Activated effector memory CD4-positive, alpha-beta T cell treated with anti-CD3 and anti-CD28 coated beads, Interleukin-2, amount 50 U/mL, for 16 hours (primary cell): ENCODE measurements at regions not wholly inside any gene's neighbourhood (a gene's known extent, or its start where the extent isn't known, plus 50 kb on each side); places are given as distances from the start of the nearest gene placed in this dataset.

Experiments used
- DNase-seq: peaks from one replicate; pipeline ENCODE4 v3.0.0-alpha.2; 2020

DNA sequence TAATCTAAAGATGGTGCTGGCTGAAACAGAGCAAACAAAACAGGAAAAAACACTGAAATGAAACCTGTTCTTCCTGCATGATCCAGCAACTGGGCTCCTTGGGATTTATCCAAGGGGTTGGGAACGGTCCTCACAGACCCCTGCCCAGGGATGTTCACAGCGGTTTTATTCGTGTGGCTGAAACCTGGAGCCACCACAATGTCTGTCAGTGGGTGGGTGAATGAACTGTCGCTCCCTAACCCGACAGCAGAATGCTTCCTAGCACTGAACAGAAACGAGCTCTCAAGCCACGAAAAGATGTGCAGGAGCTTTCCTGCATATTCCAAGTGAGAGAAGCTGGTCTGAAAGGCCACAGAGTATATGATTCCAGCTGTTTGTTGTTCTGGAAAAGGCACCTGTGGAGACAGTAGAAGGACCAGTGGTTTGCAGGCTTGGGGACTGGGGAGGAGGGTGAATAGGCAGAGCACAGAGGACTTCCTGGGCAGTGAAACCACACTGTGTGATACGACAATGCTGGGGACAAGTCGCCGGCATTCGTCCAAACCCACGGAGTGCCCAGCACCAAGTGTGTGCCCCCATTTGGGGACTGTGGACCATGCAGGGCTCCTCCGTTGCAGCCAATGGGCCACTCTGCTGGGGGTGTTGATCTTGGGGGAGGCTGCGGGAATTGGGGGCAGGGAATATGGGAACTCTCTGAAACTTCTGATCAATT, 73.9 kb downstream of the TEX29 start:
- peak; percentile 22 for DNase-seq

DNA sequence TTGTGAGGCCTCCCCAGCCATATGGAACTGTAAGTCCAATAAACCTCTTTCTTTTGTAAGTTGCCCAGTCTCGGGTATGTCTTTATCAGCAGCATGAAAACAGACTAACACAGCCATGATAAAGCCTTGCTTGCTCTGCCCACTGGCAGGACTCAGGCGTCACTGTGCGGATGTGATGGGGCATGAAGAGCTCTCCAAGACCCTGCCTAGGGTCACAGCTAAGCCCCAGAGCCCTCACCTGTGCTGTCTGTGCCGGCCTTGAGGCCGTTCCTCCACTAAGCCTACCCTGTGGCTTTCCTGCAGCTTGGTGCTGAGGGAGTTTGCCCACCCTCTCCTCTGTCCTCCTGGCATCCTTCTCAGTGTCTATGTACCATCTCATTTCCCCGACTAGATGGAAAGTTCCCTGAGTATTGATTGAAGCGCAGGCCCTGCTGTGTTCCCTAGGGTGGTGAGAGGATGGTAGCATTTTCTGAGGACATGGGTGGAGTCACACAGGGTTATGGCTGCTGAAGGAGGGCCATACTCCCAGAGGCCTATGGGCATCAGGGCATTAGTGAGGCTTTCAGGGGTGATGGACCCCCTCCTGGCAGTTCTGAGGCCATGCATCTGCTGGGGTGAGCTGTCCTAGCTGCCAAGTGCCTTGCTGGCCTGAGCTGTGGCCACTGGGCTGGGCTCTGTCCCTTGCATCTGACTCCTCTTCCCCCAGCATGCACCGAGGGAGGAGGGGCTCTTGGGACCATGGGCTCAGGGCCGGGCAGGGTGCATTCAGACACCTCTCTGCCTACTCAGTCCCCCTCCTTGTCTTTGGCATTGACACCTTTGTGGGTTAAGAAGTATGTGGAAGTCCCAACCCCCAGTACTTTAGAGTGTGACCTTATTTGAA, 75.3 kb downstream of the TEX29 start:
- DNase-seq = peak; percentile 57

DNA sequence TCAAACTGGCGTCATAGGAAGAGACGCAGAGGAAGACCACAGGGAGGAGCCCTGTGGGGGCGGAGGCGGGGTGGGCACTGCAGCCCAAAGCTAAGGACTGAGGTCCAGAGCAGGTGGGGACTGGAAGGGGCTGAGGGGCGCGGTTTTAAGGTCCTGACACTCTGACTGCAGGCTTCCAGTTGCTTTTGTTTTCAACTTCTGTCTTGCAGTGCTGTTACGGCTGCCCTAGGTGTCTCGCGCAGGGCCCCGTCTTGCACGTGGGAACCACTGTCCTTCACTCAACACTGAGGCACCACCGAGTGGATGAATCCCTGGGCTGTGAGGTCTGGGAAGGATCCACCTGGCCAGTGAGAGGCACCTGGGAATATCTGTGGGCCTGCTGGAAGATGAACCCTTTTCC, 76.0 kb downstream of the TEX29 start:
- no peak for DNase-seq

DNA sequence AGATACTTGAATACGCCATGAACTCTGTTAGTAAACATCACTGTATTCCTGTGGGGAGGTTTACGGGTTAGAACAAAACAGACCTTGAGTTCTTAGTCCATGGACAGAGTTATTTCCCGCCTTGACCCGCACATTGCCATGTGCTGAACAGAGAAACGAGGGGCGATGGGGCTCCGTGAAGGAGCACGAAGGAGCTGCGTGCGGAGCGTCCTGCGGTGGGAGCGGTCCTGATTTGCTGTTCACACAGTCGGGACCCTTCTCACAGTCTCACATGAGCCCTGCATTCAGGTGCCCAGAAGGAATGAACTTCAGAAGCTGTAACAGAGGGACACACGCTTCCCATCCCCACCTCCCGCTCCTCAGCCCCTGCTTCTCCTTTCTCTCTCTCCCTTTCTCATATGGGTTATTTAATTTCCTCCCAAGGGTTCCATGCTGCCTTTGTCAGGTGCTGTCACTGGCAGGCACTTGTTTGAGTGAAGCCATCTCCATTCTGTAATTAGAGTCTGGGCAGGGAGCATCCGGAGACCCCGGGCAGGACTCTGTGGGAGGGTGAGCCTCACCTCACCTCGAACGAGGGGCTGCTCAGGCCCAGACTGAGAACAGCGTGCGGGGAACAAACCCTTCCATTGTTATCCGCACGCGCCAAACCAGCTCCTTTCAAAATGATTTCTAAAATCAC, 76.9 kb downstream of the TEX29 start:
- no peak for DNase-seq

DNA sequence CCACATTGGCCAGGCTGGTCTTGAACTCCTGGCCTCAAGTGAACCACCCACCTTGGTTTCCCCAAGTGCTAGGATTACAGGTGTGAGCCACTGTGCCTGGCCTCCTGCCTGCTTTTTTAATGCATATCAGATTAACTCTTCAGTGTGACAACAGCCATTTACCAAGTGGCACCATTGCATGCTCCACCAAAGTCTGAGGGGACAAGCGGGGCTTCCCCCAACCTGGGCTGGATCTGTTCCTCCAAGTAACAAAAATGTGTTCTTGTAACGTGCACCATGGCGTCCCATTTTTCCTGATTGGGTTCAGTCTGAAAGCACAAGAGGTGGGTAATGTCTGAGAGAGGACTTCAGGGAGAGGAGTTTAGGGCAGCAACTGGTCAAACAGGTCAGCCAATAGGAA, 77.8 kb downstream of the TEX29 start:
- no peak for DNase-seq

DNA sequence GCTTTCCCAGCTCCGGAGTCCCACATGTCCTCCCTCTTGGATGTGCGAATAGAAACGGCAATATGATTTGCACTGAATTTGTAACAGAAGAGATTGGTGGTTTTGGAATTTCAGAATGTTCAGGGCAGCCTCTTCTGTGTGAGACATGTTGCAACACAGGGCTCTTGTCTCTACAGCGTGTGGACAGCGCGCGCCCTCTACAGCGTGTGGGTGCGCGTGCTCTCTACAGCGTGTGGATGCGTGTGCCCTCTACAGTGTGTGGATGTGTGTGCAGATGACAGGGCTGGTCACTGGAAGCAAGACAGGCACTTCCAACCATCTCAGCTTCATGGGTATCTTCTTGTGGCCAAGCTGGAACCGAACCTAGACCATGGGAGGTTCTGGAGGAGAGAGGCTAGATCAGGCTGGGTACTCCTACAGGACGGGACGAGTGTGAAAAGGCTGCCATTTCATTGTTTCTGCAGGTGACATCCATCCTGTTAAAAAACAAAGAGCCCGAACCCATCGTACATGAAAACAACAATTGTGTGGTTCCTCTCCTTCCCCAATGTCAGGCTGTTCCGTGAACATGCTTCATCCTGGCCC, 78.4 kb downstream of the TEX29 start:
- no peak for DNase-seq

DNA sequence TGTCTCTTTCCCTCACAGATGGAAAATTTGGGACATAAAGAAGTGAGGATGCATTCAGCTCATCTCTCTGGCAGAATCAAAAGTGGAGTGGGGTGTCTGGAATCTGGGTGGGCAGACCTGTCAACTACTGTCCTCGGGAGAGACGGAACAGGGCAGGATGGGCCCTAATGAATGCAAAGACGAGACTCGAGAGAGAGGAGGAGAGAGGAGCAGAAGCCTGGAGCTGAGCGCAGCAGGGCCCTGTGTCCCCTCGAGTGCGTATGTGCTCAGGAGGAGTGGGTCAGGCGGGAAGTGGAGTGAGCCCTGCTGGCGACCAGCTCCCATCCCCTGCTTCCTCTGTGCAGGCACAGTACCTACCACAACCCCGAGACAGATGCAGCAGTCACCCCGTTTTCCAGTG, 78.9 kb downstream of the TEX29 start:
- DNase-seq = no peak

DNA sequence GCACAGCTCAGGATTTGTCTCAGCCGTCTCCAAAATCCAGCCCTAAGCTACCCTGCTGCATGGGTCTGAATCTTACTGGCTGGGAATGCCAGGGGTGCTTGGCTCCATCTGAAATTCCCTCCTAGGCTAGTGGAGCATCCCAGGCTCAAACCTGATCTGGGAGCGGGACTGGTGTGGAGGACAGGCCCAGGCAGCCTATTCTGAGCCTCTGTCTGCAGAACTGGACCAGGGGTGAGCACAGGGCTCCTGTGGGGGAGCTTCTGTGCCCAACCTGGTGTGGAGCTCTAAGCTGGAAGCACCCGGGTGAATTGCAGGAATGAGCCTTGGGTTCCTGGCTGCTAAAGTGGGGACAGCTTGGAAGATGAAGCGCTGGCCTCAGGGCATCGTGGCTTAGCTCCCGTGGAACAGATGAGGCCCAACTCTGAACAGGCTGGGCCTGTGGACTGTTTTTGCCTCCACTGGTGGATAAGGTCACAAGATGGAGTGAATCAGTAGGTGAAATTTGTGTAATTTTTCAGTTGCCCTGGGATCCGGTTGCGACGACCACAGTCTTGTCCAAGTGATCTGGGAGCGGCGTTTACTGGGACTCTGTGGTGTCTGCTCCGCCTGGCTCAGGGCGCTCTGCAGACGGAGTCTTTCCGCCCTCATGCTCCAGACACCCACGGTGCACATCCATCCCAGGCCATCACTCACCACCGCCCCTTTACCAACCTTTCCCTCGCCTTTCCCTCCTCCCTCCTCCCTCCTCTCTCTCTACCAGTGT, 79.5 kb downstream of the TEX29 start:
- DNase-seq = no peak

DNA sequence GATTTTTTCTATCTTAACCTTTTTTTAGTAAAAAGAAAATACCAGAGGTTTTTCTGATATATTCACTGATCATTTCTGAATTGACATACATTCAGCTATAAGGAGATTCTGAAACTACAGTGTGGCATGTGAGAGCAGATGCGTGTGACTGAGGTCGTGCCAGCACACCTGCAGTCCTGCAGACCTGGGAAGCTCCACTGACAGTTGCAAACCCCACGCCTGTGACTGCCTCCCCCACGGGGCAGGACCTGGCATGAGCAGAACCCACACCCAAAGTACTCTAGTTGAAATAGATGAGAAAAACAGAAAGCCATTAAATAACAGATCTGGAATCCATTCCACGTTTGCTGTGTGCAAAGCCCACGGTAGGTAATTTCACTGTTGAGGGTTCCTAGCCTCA, 80.7 kb downstream of the TEX29 start:
- DNase-seq = peak; percentile 17

DNA sequence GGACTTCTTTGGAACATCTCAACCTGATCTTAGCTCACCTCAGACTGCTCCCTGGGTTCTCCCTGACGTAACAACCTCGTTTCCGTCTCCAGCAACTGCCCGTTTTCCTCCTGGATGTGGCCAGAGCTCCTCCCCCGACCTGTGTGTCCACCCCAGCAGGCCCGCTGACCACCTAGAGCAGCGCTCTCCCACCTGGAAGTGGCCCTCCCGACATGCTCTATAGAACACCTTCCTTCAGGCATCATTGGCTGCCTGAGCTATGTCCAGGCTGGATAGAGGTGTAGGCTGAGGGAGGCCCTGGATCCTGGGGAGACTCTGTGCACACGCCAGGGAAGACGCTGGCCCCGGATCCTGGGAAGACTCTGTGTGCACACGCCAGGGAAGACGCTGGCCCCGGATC, 81.3 kb downstream of the TEX29 start:
- DNase-seq = peak; percentile 54

DNA sequence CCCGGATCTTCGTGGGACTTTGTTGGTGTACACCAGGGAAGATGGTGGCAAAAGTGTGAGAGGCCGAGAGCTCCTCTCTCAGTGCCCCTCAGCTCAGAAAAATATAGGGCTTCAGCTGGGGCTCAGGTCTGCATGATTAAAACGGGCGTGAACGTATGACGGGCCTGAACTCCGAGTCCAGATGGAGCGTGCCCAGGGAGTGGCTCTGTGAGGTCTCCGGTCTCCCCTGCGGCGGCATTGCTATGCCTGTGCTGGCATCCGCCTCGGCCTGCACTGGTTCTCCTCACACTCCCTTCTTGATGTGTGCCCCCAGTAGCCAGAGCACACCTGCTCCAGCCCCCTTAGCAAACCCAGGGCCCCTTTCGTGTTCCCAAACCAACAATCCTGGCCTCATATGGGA, 82.0 kb downstream of the TEX29 start:
- peak; percentile 43 for DNase-seq

DNA sequence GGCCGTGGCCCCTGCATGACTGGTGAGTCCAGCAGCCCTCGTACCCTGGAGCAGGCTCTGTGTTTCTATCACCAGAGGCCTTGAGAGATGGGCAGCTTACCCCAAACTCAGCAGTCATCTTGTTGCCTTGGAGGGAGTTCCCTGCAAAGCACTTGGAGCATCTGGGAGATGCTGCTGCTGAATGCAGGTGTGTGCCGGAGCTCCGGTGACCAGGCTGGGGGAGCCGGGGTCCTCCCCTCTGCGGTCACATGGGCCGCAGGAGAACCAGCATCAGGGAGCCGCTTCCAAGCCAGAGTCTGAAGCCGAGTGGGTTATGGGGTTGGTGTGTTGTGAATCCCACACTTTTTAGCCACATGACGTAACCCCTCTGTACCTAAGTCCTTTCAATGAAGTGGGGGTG, 82.8 kb downstream of the TEX29 start:
- peak; percentile 31 for DNase-seq

DNA sequence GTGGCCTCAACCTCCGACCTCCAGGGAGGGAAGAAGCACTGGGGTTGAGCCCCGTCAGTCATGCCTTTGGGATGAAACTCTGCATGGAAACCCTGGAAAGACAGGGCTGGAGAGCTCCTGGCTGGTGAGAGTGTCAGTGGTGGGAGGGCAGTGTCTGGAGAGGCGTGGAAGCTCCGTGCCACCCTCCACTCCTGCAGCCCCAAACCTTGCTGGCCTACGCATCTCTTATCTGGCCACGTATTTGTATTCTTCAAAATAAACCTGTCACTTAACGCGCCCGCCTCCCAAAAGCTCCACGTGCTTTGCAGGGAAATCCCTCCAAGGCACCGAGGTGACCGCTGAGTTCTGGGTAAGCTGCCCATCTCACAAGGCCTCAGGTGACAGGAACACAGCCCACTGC, 84.3 kb downstream of the TEX29 start:
- peak; percentile 4 for DNase-seq

DNA sequence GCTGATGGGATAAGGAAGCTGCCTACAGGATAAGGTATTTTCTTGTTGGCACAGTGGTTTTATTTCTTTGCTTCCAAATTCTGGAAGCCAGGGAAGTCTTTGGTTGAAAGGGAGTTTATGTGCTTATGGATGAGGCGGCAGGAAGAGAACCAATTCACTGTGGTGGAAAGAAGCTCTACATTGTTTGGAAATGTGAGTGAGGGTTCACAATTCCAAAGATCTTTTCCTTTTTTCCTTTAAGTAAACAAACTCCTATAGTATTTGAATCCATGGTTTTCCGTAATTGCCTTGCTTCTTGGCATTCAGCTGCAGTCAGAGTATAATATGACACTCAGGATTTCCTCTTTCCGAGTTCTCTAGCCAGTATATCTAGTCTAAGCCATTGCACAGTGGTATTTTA, 86.2 kb downstream of the TEX29 start:
- DNase-seq = no peak

DNA sequence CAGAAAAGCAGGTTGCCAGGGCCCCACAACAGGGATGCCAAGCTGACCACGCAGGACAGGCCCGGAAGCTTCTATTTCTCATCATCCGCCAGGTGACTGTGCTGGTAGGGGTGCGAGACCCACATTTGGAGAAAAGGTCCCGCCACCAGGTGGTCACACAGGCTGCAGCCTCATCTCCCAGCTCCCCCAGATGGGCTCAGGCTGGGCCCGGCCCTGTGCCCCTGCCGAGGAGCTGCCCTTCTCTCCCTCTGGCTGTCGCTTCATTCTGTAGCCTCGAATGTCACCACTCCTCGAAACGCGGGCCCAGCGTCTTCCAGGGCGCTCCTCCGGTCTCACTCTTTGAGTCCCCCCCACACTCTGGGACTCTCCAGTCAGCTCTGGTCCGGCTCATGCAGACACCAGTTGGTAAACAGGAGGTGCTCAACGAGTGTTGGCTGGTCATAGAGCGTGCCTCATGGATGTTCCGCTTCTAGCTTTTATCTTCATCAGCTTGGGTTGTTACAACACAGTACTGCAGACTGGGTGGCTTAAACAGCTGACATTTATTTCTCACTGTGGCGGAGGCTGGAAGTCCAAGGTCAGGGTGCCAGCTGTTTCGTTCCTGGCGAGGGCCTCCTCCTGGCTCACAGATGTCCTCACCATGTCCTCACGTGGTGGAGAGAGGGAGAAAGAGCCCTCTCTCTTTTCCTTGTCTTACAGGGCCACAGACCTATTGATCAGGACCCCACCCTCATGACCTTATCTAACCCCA, 87.1 kb downstream of the TEX29 start:
- peak; percentile 36 for DNase-seq

DNA sequence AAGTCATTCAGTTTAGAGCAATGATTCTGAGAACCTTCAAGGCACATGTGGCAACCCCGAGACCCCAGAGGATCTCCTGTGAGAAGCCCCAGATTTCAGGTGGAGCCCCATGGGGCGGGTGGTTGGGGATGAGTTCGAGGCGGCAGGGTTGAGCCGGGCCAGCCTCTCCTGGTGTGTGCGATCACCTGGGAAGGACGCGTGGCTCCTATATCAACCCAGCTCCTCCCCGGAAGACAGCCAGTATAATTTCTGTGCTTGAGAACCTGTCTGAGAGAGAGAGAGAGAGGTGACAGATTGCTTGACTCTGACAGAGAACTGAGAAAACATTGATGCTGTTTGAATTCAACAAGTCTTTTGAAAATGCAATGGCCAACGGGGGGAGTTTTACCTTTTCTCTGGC, 89.0 kb downstream of the TEX29 start:
- DNase-seq = peak; percentile 47

DNA sequence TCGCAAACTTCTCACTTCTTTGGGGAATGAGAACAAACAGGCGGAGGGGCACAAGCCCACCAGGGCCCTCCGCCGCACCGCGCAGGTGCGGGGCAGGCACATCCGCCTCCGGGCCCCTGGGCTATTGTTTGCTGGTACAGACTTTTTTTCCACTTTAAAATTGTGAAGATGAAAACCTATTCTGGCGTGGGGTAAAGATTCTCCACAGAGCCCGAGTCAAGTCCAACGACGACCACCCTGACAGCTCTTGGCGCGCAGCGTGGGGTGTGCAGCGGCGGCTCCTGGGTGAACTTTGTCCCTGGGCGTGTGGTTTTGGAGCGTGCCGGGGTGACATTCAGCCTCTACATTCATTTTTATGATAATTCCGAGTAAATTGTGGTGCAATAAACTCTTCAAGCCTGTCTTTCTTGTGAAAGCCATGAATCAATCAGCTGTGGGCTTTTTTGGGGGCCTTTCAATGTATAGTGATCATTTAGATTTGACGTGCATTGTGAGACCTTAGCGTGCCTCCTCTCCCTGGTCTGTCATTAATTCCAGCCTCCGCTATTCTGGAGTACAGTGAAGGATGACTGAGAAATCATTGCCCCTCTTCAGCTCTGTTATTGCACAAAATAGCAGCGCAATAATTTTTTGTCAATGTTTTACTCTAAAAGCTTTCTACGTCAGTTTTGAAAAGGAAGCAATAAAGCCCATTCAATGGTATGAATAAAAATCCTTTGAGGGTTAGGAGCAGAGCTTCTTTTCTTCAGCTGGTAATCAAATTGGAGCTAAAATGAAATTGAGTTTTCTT, 90.0 kb downstream of the TEX29 start:
- DNase-seq = peak; percentile 30

DNA sequence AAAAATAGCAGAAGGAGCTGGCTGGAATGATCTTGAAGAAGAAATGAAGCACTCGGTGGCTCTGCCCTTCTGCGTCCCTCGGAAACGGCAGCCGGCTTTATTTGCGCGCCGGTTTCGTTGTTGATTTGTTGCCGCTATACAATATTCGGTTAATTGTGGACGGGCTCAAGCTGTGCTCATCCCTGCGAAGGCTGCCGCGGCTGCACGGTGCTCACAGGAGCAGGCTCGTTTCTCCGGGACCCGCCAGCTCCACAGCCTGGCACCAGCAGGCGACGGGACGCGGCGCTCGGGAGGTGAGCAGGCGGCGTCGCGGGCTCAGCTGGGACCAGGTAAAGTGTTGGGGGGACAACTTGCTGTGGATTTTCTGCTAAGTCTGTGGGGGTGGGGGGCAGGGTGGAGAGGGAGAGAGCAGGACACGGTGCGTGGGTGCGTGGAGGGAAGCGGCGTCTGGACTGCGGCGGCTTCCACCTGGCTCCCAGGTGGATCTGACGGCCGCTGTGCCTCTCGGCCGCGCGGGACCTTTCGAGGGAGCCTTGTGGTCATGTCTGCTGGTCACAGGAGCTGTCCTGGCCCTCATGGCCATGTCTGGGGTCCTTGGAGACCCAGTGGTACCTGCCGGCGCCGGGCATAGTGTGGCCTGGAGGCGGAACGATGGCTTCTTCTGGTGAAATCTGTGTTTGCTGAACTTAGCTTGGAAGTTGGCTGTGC, 90.9 kb downstream of the TEX29 start:
- DNase-seq = peak; percentile 30

DNA sequence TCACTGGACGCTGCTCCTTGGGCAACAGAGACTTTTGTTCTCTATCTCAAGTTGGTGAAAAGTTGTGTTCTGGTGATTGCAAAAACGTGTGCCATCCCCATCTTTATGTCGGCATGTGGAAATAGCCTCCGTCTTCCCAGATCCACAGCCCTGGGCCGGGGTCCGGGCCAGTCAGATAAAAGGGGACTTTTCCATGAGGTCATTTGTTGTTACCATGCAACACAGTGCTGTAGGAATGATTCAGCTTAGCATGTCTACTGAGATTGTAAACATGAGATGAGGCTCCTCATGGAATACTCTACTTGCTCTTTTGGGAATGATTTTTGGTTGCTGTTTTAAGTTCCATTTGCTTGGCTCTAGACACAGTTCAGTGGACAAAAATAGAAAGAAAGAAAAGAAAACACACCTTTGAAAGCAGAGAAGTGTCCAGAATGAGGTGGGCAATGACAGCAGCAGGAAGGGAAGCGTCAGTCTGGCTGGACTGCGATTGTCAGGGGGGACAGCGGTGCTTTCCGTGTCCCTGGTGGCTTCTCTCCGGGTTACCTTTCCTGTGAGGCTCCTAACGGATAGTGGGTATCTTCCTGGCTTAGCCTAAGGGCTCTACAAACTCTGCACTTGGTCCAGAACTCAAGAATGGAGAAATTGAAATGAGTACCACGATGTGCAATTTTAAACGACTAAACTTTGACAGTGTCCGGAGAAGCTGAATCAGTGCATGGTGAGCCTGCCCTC, 91.6 kb downstream of the TEX29 start:
- DNase-seq = no peak
